GM18502 (cell line): ENCODE measurements at regions not wholly inside any gene's neighbourhood (a gene's known extent, or its start where the extent isn't known, plus 50 kb on each side); places are given as distances from the start of the nearest gene placed in this dataset.

ENCODE experiments used
- ATAC-seq: cut with Tn5 transposase; IDR thresholded peaks from one replicate; pipeline ENCODE4 v1.9.1; 2021; ENCODE audit warnings: mild to moderate bottlenecking; ENCODE audit not compliant: unreplicated experiment, poor library complexity

GRCh38 chr3:168859143-168859542 is 763.4 kb upstream of the GOLIM4 start:
- ATAC-seq = no peak

GRCh38 chr3:168858327-168858726 is 762.6 kb upstream of the GOLIM4 start:
- ATAC-seq = no peak

GRCh38 chr3:168850109-168850508 is 754.4 kb upstream of the GOLIM4 start:
- no peak for ATAC-seq

GRCh38 chr3:168847291-168847883 is 751.7 kb upstream of the GOLIM4 start:
- peak; percentile 75 for ATAC-seq

- no peak for ATAC-seq
These were observed 749.3 kb upstream of the GOLIM4 start for GRCh38 chr3:168844894-168845482.

- no peak for ATAC-seq
These were observed 748.7 kb upstream of the GOLIM4 start for GRCh38 chr3:168844472-168844871.

- no peak for ATAC-seq
These were observed 747.8 kb upstream of the GOLIM4 start for GRCh38 chr3:168843481-168843880.

- ATAC-seq = no peak
These were observed 743.9 kb upstream of the GOLIM4 start for GRCh38 chr3:168839653-168840052.

- no peak for ATAC-seq
These were observed 738.8 kb upstream of the GOLIM4 start for GRCh38 chr3:168834558-168834957.

- ATAC-seq = no peak
These were observed 733.2 kb upstream of the GOLIM4 start for GRCh38 chr3:168828943-168829342.

- no peak for ATAC-seq
These were observed 732.8 kb upstream of the GOLIM4 start for GRCh38 chr3:168828536-168828935.

- ATAC-seq = no peak
These were observed 732.3 kb upstream of the GOLIM4 start for GRCh38 chr3:168828014-168828413.

- ATAC-seq = no peak
These were observed 728.4 kb upstream of the GOLIM4 start for GRCh38 chr3:168824107-168824506.

- ATAC-seq = no peak
These were observed 727.7 kb upstream of the GOLIM4 start for GRCh38 chr3:168823466-168823865.

- ATAC-seq = no peak
These were observed 725.2 kb upstream of the GOLIM4 start for GRCh38 chr3:168820810-168821415.

GRCh38 chr3:168817177-168817576 is 721.5 kb upstream of the GOLIM4 start:
- ATAC-seq = no peak

GRCh38 chr3:168815946-168816345 is 720.2 kb upstream of the GOLIM4 start:
- no peak for ATAC-seq

- no peak for ATAC-seq
These were observed 717.6 kb upstream of the GOLIM4 start for GRCh38 chr3:168813225-168813802.

- no peak for ATAC-seq
These were observed 716.5 kb upstream of the GOLIM4 start for GRCh38 chr3:168812234-168812633.

GRCh38 chr3:168808596-168808995 is 712.9 kb upstream of the GOLIM4 start:
- no peak for ATAC-seq

GRCh38 chr3:168807448-168807847 is 711.7 kb upstream of the GOLIM4 start:
- no peak for ATAC-seq

GRCh38 chr3:168806871-168807270 is 711.1 kb upstream of the GOLIM4 start:
- ATAC-seq = no peak
